GM23338 (cell line): ENCODE measurements at regions not wholly inside any gene's neighbourhood (a gene's known extent, or its start where the extent isn't known, plus 50 kb on each side); places are given as distances from the start of the nearest gene placed in this dataset.

ENCODE experiments used
- ATAC-seq: fragments of 200-7000 bp; cut with Tn5 transposase; 3 replicates; pipeline ENCODE4 v1.9.1; 2020
- DNase-seq: peaks from one replicate; pipeline ENCODE4 v3.0.0-alpha.2; 2015; ENCODE audit warnings: low spot score
- H2AFZ ChIP-seq: fragments of 200-600 bp; sonication (generic); 2 replicates; pipeline ENCODE4 v1.8.0; 2016; ENCODE audit warnings: antibody characterized with exemption, mild to moderate bottlenecking, moderate library complexity
- H3F3A ChIP-seq: fragments of 200-600 bp; sonication (generic); replicated peaks from 2 replicates; pipeline ENCODE4 v1.8.0; 2017; ENCODE audit warnings: antibody characterized with exemption, mixed run types, low read depth
- H3K27ac ChIP-seq: fragments of 200-600 bp; sonication (generic); 2 replicates; pipeline ENCODE4 v1.6.1; 2016; ENCODE audit warnings: low read depth
- H3K27me3 ChIP-seq: fragments of 200-600 bp; sonication (generic); 2 replicates; pipeline ENCODE4 v1.8.0; 2016; ENCODE audit warnings: mild to moderate bottlenecking, mixed run types, moderate library complexity; ENCODE audit not compliant: insufficient read depth
- H3K36me3 ChIP-seq: fragments of 200-600 bp; sonication (generic); 2 replicates; pipeline ENCODE4 v1.8.0; 2016; ENCODE audit warnings: mild to moderate bottlenecking; ENCODE audit not compliant: insufficient read depth
- H3K4me1 ChIP-seq: fragments of 200-600 bp; sonication (generic); 2 replicates; pipeline ENCODE4 v1.8.0; 2016; ENCODE audit warnings: mild to moderate bottlenecking, moderate library complexity; ENCODE audit not compliant: insufficient read depth
- H3K4me2 ChIP-seq: fragments of 200-600 bp; sonication (generic); 2 replicates; pipeline ENCODE4 v1.7.1; 2017; ENCODE audit warnings: mixed run types
- H3K4me3 ChIP-seq: fragments of 200-600 bp; sonication (generic); 2 replicates; pipeline ENCODE4 v1.6.1; 2016; ENCODE audit warnings: mixed run types
- H3K79me2 ChIP-seq: fragments of 200-600 bp; sonication (generic); replicated peaks from 2 replicates; pipeline ENCODE4 v1.8.0; 2017; ENCODE audit warnings: mild to moderate bottlenecking; ENCODE audit not compliant: insufficient read depth
- H3K9me2 ChIP-seq: fragments of 200-600 bp; sonication (generic); 2 replicates; pipeline ENCODE4 v1.8.0; 2017; ENCODE audit not compliant: insufficient read depth
- H4K20me1 ChIP-seq: fragments of 200-600 bp; sonication (generic); replicated peaks from 2 replicates; pipeline ENCODE4 v1.8.0; 2017; ENCODE audit warnings: mild to moderate bottlenecking; ENCODE audit not compliant: insufficient read depth
- H3K27ac Mint-ChIP-seq: 2 replicates; pipeline ENCODE4 v1.8.0; 2020; ENCODE audit warnings: inconsistent platforms, mild to moderate bottlenecking, moderate library complexity, mixed read lengths
- H3K27me3 Mint-ChIP-seq: 3 replicates; pipeline ENCODE4 v1.8.0; 2022; ENCODE audit warnings: low read depth, mild to moderate bottlenecking, moderate library complexity, mixed read lengths, inconsistent platforms; ENCODE audit not compliant: insufficient read depth, poor library complexity
- H3K36me3 Mint-ChIP-seq: 3 replicates; pipeline ENCODE4 v1.8.0; 2021; ENCODE audit warnings: low read depth, mild to moderate bottlenecking, inconsistent platforms, moderate library complexity, mixed read lengths
- H3K4me1 Mint-ChIP-seq: 3 replicates; pipeline ENCODE4 v1.8.0; 2020; ENCODE audit warnings: mild to moderate bottlenecking, inconsistent platforms, mixed read lengths
- H3K4me3 Mint-ChIP-seq: 3 replicates; pipeline ENCODE4 v1.8.0; 2021; ENCODE audit warnings: moderate library complexity, mild to moderate bottlenecking, inconsistent platforms, mixed read lengths
- H3K9me3 Mint-ChIP-seq: 3 replicates; pipeline ENCODE4 v1.8.0; 2020; ENCODE audit warnings: moderate library complexity, mild to moderate bottlenecking, inconsistent platforms, mixed read lengths
- CREB1 ChIP-seq: fragments of 250-450 bp; sonication (Bioruptor Pico); IDR thresholded peaks from 2 replicates; pipeline ENCODE4 v1.5.0; 2020; ENCODE audit warnings: low read depth, mild to moderate bottlenecking, moderate library complexity
- EZH2 ChIP-seq: fragments of 200-600 bp; sonication (generic); IDR thresholded peaks from one replicate; pipeline ENCODE4 v1.8.0; 2017; ENCODE audit warnings: antibody characterized with exemption, mild to moderate bottlenecking, low read depth; ENCODE audit not compliant: unreplicated experiment
- EZH2phosphoT487 ChIP-seq: fragments of 200-600 bp; sonication (generic); IDR thresholded peaks from one replicate; pipeline ENCODE4 v1.8.1; 2018; ENCODE audit warnings: antibody characterized with exemption; ENCODE audit not compliant: unreplicated experiment
- JUNB ChIP-seq: IDR thresholded peaks from one replicate; pipeline ENCODE4 v1.6.1; 2016; ENCODE audit warnings: antibody characterized with exemption; ENCODE audit not compliant: unreplicated experiment
- NANOG ChIP-seq: IDR thresholded peaks from 2 replicates; pipeline ENCODE4 v1.6.1; 2016; ENCODE audit warnings: antibody characterized with exemption, borderline replicate concordance
- POLR2AphosphoS5 ChIP-seq: IDR thresholded peaks from 2 replicates; pipeline ENCODE4 v1.6.1; 2016; ENCODE audit warnings: antibody characterized with exemption, low read depth
- STAT1 ChIP-seq: IDR thresholded peaks from one replicate; pipeline ENCODE4 v1.6.1; 2016; ENCODE audit warnings: antibody characterized with exemption; ENCODE audit not compliant: unreplicated experiment
- ZNF114 ChIP-seq: fragments of 250-450 bp; sonication (Bioruptor Pico); IDR thresholded peaks from 2 replicates; pipeline ENCODE4 v1.5.0; 2020; ENCODE audit warnings: mild to moderate bottlenecking, moderate library complexity
- ZNF331 ChIP-seq: fragments of 250-450 bp; sonication (Bioruptor Pico); IDR thresholded peaks from 2 replicates; pipeline ENCODE4 v1.5.0; 2020; ENCODE audit warnings: low read depth, mild to moderate bottlenecking, moderate library complexity
- TF ChIP-seq, protein P1 (sequence below): IDR thresholded peaks from 2 replicates; pipeline ENCODE4 v1.6.1; 2016; ENCODE audit warnings: antibody characterized with exemption
- TF ChIP-seq, protein P2 (sequence below), 2 experiments: fragments of 200-600 bp in 1 of 2; sonication (generic) in 1 of 2; conservative IDR thresholded peaks; 2 replicates each; pipeline versions ENCODE4 v1.5.1 to v1.6.1; 2016 to 2017; ENCODE audit warnings: antibody characterized with exemption in 2 of 2, low read depth in 2 of 2, mild to moderate bottlenecking in 2 of 2, moderate library complexity in 1 of 2
- TF ChIP-seq, protein P3 (sequence below): IDR thresholded peaks from one replicate; pipeline ENCODE4 v1.6.1; 2018; ENCODE audit warnings: antibody characterized with exemption; ENCODE audit not compliant: unreplicated experiment
- TF ChIP-seq, protein P4 (sequence below): fragments of 250-450 bp; sonication (Bioruptor Pico); IDR thresholded peaks from 2 replicates; pipeline ENCODE4 v1.5.0; 2020; ENCODE audit warnings: mild to moderate bottlenecking, moderate library complexity

DNA sequence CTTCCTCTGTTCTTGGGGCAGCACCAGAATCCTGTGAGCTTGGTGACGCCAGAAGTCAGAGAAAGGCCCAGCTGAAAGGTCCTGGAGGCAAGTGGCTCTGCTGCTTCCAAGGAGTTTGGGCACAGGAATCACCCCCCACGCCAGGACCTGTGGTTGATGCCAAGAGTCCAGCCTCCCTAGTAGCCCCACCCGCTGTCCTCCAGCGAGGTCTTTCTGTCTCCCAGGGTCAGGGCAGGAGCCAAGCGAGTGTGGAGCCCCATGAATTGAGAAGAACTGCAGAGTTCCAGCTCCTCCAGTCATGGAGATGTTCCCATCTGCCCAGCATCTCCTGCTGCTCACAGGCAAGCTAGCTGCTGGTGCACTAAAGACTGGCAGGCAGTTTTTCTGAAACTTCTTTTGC, 631.7 kb upstream of the MGMT start:
- Histone ChIP-seq H3F3A (no peaks in the 10 kb centered on the region), H3K36me3 (no peaks in the 10 kb centered on the region), H3K9me2 (0 out of 2 replicates have a peak, but pooled peaks cover 10% of the 10 kb centered on the region), H3K4me3 (no peak overlapping the region), H3K79me2 (no peaks in the 10 kb centered on the region), H3K27me3 (no peaks in the 10 kb centered on the region), H3K27ac (no peak overlapping the region), H4K20me1 (no peaks in the 10 kb centered on the region), H3K4me1 (no peaks in the 10 kb centered on the region), H2AFZ (no peak overlapping the region), H3K4me2 (no peak overlapping the region)
- H3K9me3 Mint-ChIP-seq, result no peaks in the 10 kb centered on the region
- H3K4me1 Mint-ChIP-seq, result no peaks in the 10 kb centered on the region
- ATAC-seq, result no peak
- DNase-seq, result no peak
- H3K27me3 Mint-ChIP-seq, result peaks cover 2% of the 10 kb centered on the region
- TF ChIP-seq EZH2phosphoT487 (no peak), ZNF331 (CRISPR knock-in tag) (no peak), ZNF114 (CRISPR knock-in tag) (no peak), EZH2 (no peak), STAT1 (no peak), CREB1 (CRISPR knock-in tag) (no peak), JUNB (no peak), POLR2AphosphoS5 (no peak), NANOG (no peak)
- TF ChIP-seq, protein P1, sequence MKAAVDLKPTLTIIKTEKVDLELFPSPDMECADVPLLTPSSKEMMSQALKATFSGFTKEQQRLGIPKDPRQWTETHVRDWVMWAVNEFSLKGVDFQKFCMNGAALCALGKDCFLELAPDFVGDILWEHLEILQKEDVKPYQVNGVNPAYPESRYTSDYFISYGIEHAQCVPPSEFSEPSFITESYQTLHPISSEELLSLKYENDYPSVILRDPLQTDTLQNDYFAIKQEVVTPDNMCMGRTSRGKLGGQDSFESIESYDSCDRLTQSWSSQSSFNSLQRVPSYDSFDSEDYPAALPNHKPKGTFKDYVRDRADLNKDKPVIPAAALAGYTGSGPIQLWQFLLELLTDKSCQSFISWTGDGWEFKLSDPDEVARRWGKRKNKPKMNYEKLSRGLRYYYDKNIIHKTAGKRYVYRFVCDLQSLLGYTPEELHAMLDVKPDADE, result no peak
- TF ChIP-seq, protein P2, sequence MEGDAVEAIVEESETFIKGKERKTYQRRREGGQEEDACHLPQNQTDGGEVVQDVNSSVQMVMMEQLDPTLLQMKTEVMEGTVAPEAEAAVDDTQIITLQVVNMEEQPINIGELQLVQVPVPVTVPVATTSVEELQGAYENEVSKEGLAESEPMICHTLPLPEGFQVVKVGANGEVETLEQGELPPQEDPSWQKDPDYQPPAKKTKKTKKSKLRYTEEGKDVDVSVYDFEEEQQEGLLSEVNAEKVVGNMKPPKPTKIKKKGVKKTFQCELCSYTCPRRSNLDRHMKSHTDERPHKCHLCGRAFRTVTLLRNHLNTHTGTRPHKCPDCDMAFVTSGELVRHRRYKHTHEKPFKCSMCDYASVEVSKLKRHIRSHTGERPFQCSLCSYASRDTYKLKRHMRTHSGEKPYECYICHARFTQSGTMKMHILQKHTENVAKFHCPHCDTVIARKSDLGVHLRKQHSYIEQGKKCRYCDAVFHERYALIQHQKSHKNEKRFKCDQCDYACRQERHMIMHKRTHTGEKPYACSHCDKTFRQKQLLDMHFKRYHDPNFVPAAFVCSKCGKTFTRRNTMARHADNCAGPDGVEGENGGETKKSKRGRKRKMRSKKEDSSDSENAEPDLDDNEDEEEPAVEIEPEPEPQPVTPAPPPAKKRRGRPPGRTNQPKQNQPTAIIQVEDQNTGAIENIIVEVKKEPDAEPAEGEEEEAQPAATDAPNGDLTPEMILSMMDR (conservative IDR thresholded peaks at IDR 0.05; ENCODE audit: low read depth in 2 of 2), result no peak
- TF ChIP-seq, protein P3, sequence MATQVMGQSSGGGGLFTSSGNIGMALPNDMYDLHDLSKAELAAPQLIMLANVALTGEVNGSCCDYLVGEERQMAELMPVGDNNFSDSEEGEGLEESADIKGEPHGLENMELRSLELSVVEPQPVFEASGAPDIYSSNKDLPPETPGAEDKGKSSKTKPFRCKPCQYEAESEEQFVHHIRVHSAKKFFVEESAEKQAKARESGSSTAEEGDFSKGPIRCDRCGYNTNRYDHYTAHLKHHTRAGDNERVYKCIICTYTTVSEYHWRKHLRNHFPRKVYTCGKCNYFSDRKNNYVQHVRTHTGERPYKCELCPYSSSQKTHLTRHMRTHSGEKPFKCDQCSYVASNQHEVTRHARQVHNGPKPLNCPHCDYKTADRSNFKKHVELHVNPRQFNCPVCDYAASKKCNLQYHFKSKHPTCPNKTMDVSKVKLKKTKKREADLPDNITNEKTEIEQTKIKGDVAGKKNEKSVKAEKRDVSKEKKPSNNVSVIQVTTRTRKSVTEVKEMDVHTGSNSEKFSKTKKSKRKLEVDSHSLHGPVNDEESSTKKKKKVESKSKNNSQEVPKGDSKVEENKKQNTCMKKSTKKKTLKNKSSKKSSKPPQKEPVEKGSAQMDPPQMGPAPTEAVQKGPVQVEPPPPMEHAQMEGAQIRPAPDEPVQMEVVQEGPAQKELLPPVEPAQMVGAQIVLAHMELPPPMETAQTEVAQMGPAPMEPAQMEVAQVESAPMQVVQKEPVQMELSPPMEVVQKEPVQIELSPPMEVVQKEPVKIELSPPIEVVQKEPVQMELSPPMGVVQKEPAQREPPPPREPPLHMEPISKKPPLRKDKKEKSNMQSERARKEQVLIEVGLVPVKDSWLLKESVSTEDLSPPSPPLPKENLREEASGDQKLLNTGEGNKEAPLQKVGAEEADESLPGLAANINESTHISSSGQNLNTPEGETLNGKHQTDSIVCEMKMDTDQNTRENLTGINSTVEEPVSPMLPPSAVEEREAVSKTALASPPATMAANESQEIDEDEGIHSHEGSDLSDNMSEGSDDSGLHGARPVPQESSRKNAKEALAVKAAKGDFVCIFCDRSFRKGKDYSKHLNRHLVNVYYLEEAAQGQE, result no peak
- TF ChIP-seq, protein P4, sequence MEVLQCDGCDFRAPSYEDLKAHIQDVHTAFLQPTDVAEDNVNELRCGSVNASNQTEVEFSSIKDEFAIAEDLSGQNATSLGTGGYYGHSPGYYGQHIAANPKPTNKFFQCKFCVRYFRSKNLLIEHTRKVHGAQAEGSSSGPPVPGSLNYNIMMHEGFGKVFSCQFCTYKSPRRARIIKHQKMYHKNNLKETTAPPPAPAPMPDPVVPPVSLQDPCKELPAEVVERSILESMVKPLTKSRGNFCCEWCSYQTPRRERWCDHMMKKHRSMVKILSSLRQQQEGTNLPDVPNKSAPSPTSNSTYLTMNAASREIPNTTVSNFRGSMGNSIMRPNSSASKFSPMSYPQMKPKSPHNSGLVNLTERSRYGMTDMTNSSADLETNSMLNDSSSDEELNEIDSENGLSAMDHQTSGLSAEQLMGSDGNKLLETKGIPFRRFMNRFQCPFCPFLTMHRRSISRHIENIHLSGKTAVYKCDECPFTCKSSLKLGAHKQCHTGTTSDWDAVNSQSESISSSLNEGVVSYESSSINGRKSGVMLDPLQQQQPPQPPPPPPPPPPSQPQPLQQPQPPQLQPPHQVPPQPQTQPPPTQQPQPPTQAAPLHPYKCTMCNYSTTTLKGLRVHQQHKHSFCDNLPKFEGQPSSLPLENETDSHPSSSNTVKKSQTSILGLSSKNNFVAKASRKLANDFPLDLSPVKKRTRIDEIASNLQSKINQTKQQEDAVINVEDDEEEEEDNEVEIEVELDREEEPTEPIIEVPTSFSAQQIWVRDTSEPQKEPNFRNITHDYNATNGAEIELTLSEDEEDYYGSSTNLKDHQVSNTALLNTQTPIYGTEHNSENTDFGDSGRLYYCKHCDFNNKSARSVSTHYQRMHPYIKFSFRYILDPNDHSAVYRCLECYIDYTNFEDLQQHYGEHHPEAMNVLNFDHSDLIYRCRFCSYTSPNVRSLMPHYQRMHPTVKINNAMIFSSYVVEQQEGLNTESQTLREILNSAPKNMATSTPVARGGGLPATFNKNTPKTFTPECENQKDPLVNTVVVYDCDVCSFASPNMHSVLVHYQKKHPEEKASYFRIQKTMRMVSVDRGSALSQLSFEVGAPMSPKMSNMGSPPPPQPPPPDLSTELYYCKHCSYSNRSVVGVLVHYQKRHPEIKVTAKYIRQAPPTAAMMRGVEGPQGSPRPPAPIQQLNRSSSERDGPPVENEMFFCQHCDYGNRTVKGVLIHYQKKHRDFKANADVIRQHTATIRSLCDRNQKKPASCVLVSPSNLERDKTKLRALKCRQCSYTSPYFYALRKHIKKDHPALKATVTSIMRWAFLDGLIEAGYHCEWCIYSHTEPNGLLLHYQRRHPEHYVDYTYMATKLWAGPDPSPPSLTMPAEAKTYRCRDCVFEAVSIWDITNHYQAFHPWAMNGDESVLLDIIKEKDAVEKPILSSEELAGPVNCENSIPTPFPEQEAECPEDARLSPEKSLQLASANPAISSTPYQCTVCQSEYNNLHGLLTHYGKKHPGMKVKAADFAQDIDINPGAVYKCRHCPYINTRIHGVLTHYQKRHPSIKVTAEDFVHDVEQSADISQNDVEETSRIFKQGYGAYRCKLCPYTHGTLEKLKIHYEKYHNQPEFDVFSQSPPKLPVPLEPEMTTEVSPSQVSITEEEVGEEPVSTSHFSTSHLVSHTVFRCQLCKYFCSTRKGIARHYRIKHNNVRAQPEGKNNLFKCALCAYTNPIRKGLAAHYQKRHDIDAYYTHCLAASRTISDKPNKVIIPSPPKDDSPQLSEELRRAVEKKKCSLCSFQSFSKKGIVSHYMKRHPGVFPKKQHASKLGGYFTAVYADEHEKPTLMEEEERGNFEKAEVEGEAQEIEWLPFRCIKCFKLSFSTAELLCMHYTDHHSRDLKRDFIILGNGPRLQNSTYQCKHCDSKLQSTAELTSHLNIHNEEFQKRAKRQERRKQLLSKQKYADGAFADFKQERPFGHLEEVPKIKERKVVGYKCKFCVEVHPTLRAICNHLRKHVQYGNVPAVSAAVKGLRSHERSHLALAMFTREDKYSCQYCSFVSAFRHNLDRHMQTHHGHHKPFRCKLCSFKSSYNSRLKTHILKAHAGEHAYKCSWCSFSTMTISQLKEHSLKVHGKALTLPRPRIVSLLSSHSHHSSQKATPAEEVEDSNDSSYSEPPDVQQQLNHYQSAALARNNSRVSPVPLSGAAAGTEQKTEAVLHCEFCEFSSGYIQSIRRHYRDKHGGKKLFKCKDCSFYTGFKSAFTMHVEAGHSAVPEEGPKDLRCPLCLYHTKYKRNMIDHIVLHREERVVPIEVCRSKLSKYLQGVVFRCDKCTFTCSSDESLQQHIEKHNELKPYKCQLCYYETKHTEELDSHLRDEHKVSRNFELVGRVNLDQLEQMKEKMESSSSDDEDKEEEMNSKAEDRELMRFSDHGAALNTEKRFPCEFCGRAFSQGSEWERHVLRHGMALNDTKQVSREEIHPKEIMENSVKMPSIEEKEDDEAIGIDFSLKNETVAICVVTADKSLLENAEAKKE (CRISPR knock-in tag), result no peak
- no peak overlapping the region for H3K27ac Mint-ChIP-seq
- H3K36me3 Mint-ChIP-seq, result no peaks in the 10 kb centered on the region
- H3K4me3 Mint-ChIP-seq, result no peak overlapping the region
